Transverse colon (tissue), 4 donors: ENCODE measurements at regions not wholly inside any gene's neighbourhood (a gene's known extent, or its start where the extent isn't known, plus 50 kb on each side); places are given as distances from the start of the nearest gene placed in this dataset.

Experiments used
- DNase-seq: peaks from one replicate; pipeline ENCODE4 v3.0.0-alpha.2; 2019
- H3K27ac ChIP-seq, 4 donors: fragments of 200-600 bp; sonication (generic); 2 replicates each; pipeline ENCODE4 v1.5.1; 2016 to 2018; ENCODE audit warnings: inconsistent platforms in 4 of 4
- H3K27me3 ChIP-seq: fragments of 200-600 bp; sonication (generic); 2 replicates; pipeline ENCODE4 v1.5.1; 2017; ENCODE audit warnings: inconsistent platforms
- H3K36me3 ChIP-seq, 4 donors: fragments of 200-600 bp; sonication (generic); 2 replicates each; pipeline ENCODE4 v1.5.1; 2017 to 2019; ENCODE audit warnings: inconsistent platforms in 4 of 4
- H3K4me1 ChIP-seq, 4 donors: fragments of 200-600 bp; sonication (generic); 2 replicates each; pipeline ENCODE4 v1.5.1; 2017 to 2020; ENCODE audit warnings: inconsistent platforms in 4 of 4
- H3K4me3 ChIP-seq, 4 donors: fragments of 200-600 bp; sonication (generic); 1 replicate in 1 of 4; 2 replicates in 3 of 4; pipeline versions ENCODE4 v1.5.1 to v1.6.1; 2017 to 2019; ENCODE audit warnings: inconsistent platforms in 4 of 4
- H3K9me3 ChIP-seq, 2 donors: fragments of 200-600 bp; sonication (generic); 2 replicates each; pipeline ENCODE4 v1.5.1; 2017 to 2019; ENCODE audit warnings: inconsistent platforms in 2 of 2
- CTCF ChIP-seq, 5 experiments: fragments of 200-600 bp in 3 of 5; fragments of 450-650 bp in 2 of 5; sonication (generic) in 3 of 5; IDR thresholded peaks; 1 replicate in 2 of 5; 2 replicates in 3 of 5; pipeline ENCODE4 v1.5.1; 2016 to 2017; ENCODE audit warnings: antibody characterized with exemption in 5 of 5, inconsistent platforms in 3 of 5, mild to moderate bottlenecking in 2 of 5, moderate library complexity in 1 of 5
- EP300 ChIP-seq: sonication (generic); formaldehyde crosslinking; IDR thresholded peaks from one replicate; pipeline ENCODE4 v1.6.1; 2017; ENCODE audit warnings: antibody characterized with exemption, low read depth
- POLR2A ChIP-seq: fragments of 450-650 bp; IDR thresholded peaks from one replicate; pipeline ENCODE4 v1.6.1; 2016; ENCODE audit warnings: antibody characterized with exemption, mild to moderate bottlenecking, moderate library complexity
- POLR2AphosphoS5 ChIP-seq, 3 donors: sonication (generic); formaldehyde crosslinking; IDR thresholded peaks; one replicate each; pipeline ENCODE4 v1.6.1; 2016; ENCODE audit warnings: antibody characterized with exemption in 3 of 3
- WGBS, 2 donors: methylation state at CpG; one replicate each; pipeline ENCODE4 v1.1.5; 2018; ENCODE audit warnings: low coverage in 1 of 2; 5-methylcytosine and 5-hydroxymethylcytosine counted together
- in situ Hi-C, 4 donors: fragments of 200-750 bp; cut with MboI; loops; one replicate each; pipeline versions ENCODE4 v1.15.0 to v1.15.1; 2017; ENCODE audit warnings: low sequenced_read_pairs in 3 of 4, low pct_ligation_motif_present in 1 of 4, low pct_unique_long_range_greater_than_20kb in 1 of 4
- intact Hi-C: fragments of 100-400 bp; cut with DNase I; formaldehyde crosslinking; loops from one replicate; pipeline ENCODE4 v1.15.1; 2023; ENCODE audit warnings: low total_unique reads

DNA sequence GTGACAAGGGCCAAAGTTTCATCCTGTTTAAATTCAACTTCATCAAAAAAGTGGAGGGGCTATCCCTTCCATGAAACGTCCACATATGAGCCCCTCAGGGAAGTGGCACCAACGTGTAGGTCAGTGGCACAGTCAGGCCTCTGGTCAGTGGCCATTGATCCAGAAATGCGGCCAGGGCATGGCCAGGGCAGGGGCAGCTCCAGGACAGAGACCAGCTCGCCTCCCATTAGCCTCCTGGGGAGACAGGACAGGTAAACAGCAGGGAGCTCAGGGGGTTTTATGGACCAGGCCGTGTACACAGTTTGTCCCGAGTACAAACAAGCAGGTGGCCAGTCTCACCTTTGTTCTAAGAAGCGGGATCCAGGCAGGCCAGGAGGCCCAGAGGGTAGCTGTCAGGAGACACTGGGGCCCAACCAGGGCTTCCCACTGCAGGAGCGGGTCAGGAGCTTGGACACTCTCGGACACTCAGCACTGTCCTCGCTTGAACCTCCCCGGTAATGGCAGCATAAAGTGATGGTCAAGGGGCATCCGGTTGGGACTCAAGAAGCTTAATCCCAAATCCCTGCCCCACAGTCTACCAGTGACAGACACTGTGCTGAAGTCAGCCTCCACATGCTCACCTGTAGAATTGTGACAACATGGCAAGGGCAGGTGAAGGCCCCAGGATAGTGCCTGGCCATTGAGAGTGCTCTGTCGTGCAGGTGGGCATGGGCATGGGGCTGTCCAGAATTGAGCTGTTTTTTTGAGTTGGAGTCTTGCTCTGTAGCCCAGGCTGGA is 144.1 kb upstream of the ERRFI1 start:
- H3K9me3 ChIP-seq = no peaks in the 10 kb centered on the region
- 59% methylated on average over 13 of the region's 13 CpGs; no CpG with 5 or more reads in 1 of the 2 donors for WGBS, 2 donors
- H3K36me3 ChIP-seq = no peaks in the 10 kb centered on the region
- no peaks in the 10 kb centered on the region for H3K27me3 ChIP-seq
- peaks cover 14 to 35% (median 23%) of the 10 kb centered on the region in 4 donors for H3K4me1 ChIP-seq
- H3K27ac ChIP-seq = peak overlapping the region; percentile 74 to 83 (median 78)
- H3K4me3 ChIP-seq = no peak overlapping the region
- TF ChIP-seq POLR2AphosphoS5 (IDR thresholded peaks at IDR 0.05) = no peak
- no peak for TF ChIP-seq POLR2A
- TF ChIP-seq EP300 = no peak
- no peak for TF ChIP-seq CTCF (IDR thresholded peaks at IDR 0.05)
- in situ Hi-C loops (no loop called here), intact Hi-C loops (no loop called here)
- no peak for DNase-seq

- peak; percentile 67 for DNase-seq
- Histone ChIP-seq H3K36me3 (no peaks in the 10 kb centered on the region), H3K4me1 (peaks cover 14 to 30% (median 21%) of the 10 kb centered on the region in 4 donors), H3K27ac (peak overlapping the region; percentile 74 to 83 (median 78)), H3K4me3 (no peak overlapping the region), H3K27me3 (no peaks in the 10 kb centered on the region), H3K9me3 (no peaks in the 10 kb centered on the region)
- TF ChIP-seq CTCF (IDR thresholded peaks at IDR 0.05) (peak in 1 of 5 experiments; percentile 41), POLR2AphosphoS5 (IDR thresholded peaks at IDR 0.05) (peak; percentile 59 to 77 (median 74)), POLR2A (no peak), EP300 (peak; percentile 80)
- in situ Hi-C loops = no loop called here
- WGBS, 2 donors = 23 to 28% methylated on average over 7 to 9 of the region's 9 CpGs
- intact Hi-C loops = loop anchor here (5.0 kb wide), 1 partner anchor 37 kb away; no protein-coding TSS in a partner anchor
Measured at GRCh38 chr1:8169364-8170058, 143.4 kb upstream of the ERRFI1 start.

- in situ Hi-C loops (no loop called here), intact Hi-C loops (loop anchor here (5.0 kb wide), 1 partner anchor 36 kb away; no protein-coding TSS in a partner anchor)
- Histone ChIP-seq H3K9me3 (no peaks in the 10 kb centered on the region), H3K4me3 (no peak overlapping the region), H3K27ac (no peak overlapping the region), H3K4me1 (peaks cover 14 to 24% (median 17%) of the 10 kb centered on the region in 4 donors), H3K36me3 (no peaks in the 10 kb centered on the region), H3K27me3 (no peaks in the 10 kb centered on the region)
- DNase-seq = no peak
- WGBS, 2 donors = 90% methylated on average over 4 of the region's 4 CpGs; no CpG with 5 or more reads in 1 of the 2 donors
- TF ChIP-seq CTCF (IDR thresholded peaks at IDR 0.05) = no peak
- TF ChIP-seq POLR2AphosphoS5 (IDR thresholded peaks at IDR 0.05) = no peak
- TF ChIP-seq EP300 = no peak
- no peak for TF ChIP-seq POLR2A
Measured at GRCh38 chr1:8167936-8168335, 141.8 kb upstream of the ERRFI1 start.

GRCh38 chr1:8166406-8166805 is 140.3 kb upstream of the ERRFI1 start:
- Histone ChIP-seq H3K36me3 (no peaks in the 10 kb centered on the region), H3K4me3 (no peak overlapping the region), H3K4me1 (peaks cover 14 to 24% (median 17%) of the 10 kb centered on the region in 4 donors), H3K27me3 (no peaks in the 10 kb centered on the region), H3K9me3 (no peaks in the 10 kb centered on the region), H3K27ac (no peak overlapping the region)
- intact Hi-C loops = loop anchor here (5.0 kb wide), 1 partner anchor 34 kb away; no protein-coding TSS in a partner anchor
- WGBS, 2 donors = 59 to 83% methylated on average over 2 to 4 of the region's 4 CpGs
- no peak for DNase-seq
- in situ Hi-C loops = no loop called here
- TF ChIP-seq POLR2AphosphoS5 (IDR thresholded peaks at IDR 0.05) = no peak
- TF ChIP-seq POLR2A = no peak
- TF ChIP-seq CTCF (IDR thresholded peaks at IDR 0.05) = no peak
- TF ChIP-seq EP300 = no peak
